H9 (cell line): ENCODE measurements at regions not wholly inside any gene's neighbourhood (a gene's known extent, or its start where the extent isn't known, plus 50 kb on each side); places are given as distances from the start of the nearest gene placed in this dataset.

Experiments
- DNase-seq: peaks from one replicate; pipeline ENCODE4 v3.0.0-alpha.2; 2017
- H2AFZ ChIP-seq: one replicate; pipeline ENCODE4 v1.6.1; 2013; ENCODE audit warnings: mild to moderate bottlenecking, low read length, control low read depth, moderate library complexity
- H2AK5ac ChIP-seq: 2 replicates; pipeline ENCODE4 v1.6.1; 2013; ENCODE audit warnings: low read length, control low read depth, mixed read lengths; ENCODE audit not compliant: insufficient read length
- H2BK120ac ChIP-seq: one replicate; pipeline ENCODE4 v1.6.1; 2013; ENCODE audit warnings: low read depth, mild to moderate bottlenecking, low read length, control low read depth, inconsistent platforms; ENCODE audit not compliant: poor library complexity, severe bottlenecking
- H2BK12ac ChIP-seq: 2 replicates; pipeline ENCODE4 v1.6.1; 2013; ENCODE audit warnings: low read length, control low read depth, mixed read lengths, low read depth; ENCODE audit not compliant: insufficient read length
- H2BK15ac ChIP-seq: 2 replicates; pipeline ENCODE4 v1.6.1; 2013; ENCODE audit warnings: low read depth, low read length, control low read depth
- H2BK20ac ChIP-seq: one replicate; pipeline ENCODE4 v1.6.1; 2013; ENCODE audit warnings: low read depth, mild to moderate bottlenecking, low read length, control low read depth, inconsistent platforms; ENCODE audit not compliant: poor library complexity, severe bottlenecking
- H2BK5ac ChIP-seq: 2 replicates; pipeline ENCODE4 v1.6.1; 2013; ENCODE audit warnings: low read length, control low read depth, mixed read lengths; ENCODE audit not compliant: insufficient read length
- H3K14ac ChIP-seq: 2 replicates; pipeline ENCODE4 v1.6.1; 2013; ENCODE audit warnings: low read length, control low read depth; ENCODE audit not compliant: insufficient read depth
- H3K18ac ChIP-seq: 2 replicates; pipeline ENCODE4 v1.6.1; 2013; ENCODE audit warnings: low read depth, mild to moderate bottlenecking, mixed read lengths, low read length, control low read depth; ENCODE audit not compliant: insufficient read length
- H3K23ac ChIP-seq: 2 replicates; pipeline ENCODE4 v1.6.1; 2013; ENCODE audit warnings: low read length, control low read depth, mixed read lengths, low read depth; ENCODE audit not compliant: insufficient read length
- H3K23me2 ChIP-seq: 2 replicates; pipeline ENCODE4 v1.6.1; 2013; ENCODE audit warnings: low read depth, mild to moderate bottlenecking, mixed read lengths, low read length, control low read depth; ENCODE audit not compliant: insufficient read length, poor library complexity, severe bottlenecking
- H3K27ac ChIP-seq: 2 replicates; pipeline ENCODE4 v1.5.1; 2013; ENCODE audit warnings: low read length, control low read depth, mixed read lengths, low read depth; ENCODE audit not compliant: insufficient read length
- H3K27me3 ChIP-seq: 2 replicates; pipeline ENCODE4 v1.6.1; 2013; ENCODE audit warnings: low read length, control low read depth, inconsistent platforms; ENCODE audit not compliant: insufficient read depth
- H3K4ac ChIP-seq: 2 replicates; pipeline ENCODE4 v1.6.1; 2013; ENCODE audit warnings: low read depth, mild to moderate bottlenecking, control low read depth, inconsistent platforms, low read length, moderate library complexity
- H3K4me1 ChIP-seq: 2 replicates; pipeline ENCODE4 v1.6.1; 2013; ENCODE audit warnings: low read length, control low read depth, inconsistent platforms; ENCODE audit not compliant: insufficient read depth
- H3K4me2 ChIP-seq: 2 replicates; pipeline ENCODE4 v1.6.1; 2013; ENCODE audit warnings: low read length, control low read depth, mixed read lengths; ENCODE audit not compliant: insufficient read length, insufficient read depth
- H3K56ac ChIP-seq: 2 replicates; pipeline ENCODE4 v1.6.1; 2013; ENCODE audit warnings: low read depth, mild to moderate bottlenecking, mixed read lengths, low read length, control low read depth; ENCODE audit not compliant: insufficient read length
- H3K79me1 ChIP-seq: 2 replicates; pipeline ENCODE4 v1.6.1; 2013; ENCODE audit warnings: low read depth, mild to moderate bottlenecking, moderate library complexity, low read length, control low read depth, inconsistent platforms; ENCODE audit not compliant: insufficient read depth, poor library complexity, severe bottlenecking
- H3K79me2 ChIP-seq: 2 replicates; pipeline ENCODE4 v1.6.1; 2013; ENCODE audit warnings: low read length, control low read depth, inconsistent platforms; ENCODE audit not compliant: insufficient read depth
- H3K9ac ChIP-seq: 2 replicates; pipeline ENCODE4 v1.6.1; 2013; ENCODE audit warnings: low read length, control low read depth, mixed read lengths; ENCODE audit not compliant: insufficient read length; ENCODE audit errors: extremely low read depth
- H3K9me3 ChIP-seq: one replicate; pipeline ENCODE4 v1.6.1; 2013; ENCODE audit warnings: low read depth, low read length, inconsistent platforms; ENCODE audit not compliant: control insufficient read depth
- H3T11ph ChIP-seq: one replicate; pipeline ENCODE4 v1.6.1; 2013; ENCODE audit warnings: mild to moderate bottlenecking, low read length, control low read depth, inconsistent platforms
- H4K20me1 ChIP-seq: one replicate; pipeline ENCODE4 v1.6.1; 2013; ENCODE audit not compliant: control insufficient read depth, insufficient read length, insufficient read depth
- H4K5ac ChIP-seq: 2 replicates; pipeline ENCODE4 v1.6.1; 2013; ENCODE audit warnings: low read depth, mild to moderate bottlenecking, mixed read lengths, low read length, control low read depth; ENCODE audit not compliant: insufficient read length
- H4K8ac ChIP-seq: replicated peaks from 2 replicates; pipeline ENCODE4 v1.6.1; 2013; ENCODE audit warnings: low read length, control low read depth, mixed read lengths, low read depth; ENCODE audit not compliant: insufficient read length
- H4K91ac ChIP-seq: 2 replicates; pipeline ENCODE4 v1.6.1; 2013; ENCODE audit warnings: low read depth, mild to moderate bottlenecking, moderate library complexity, mixed read lengths, low read length, control low read depth; ENCODE audit not compliant: insufficient read length
- H3K27ac Mint-ChIP-seq, 3 experiments: 2 replicates in 2 of 3; 3 replicates in 1 of 3; pipeline ENCODE4 v1.8.0; 2020 to 2021; ENCODE audit warnings: mixed read lengths in 3 of 3, mild to moderate bottlenecking in 1 of 3, moderate library complexity in 1 of 3
- H3K27me3 Mint-ChIP-seq: 2 replicates; pipeline ENCODE4 v1.8.0; 2021; ENCODE audit warnings: low read depth, mild to moderate bottlenecking, moderate library complexity, mixed read lengths
- H3K36me3 Mint-ChIP-seq, 3 experiments: 2 replicates in 2 of 3; 3 replicates in 1 of 3; pipeline ENCODE4 v1.8.0; 2020 to 2021; ENCODE audit warnings: low read depth in 3 of 3, mixed read lengths in 3 of 3; ENCODE audit not compliant: insufficient read depth in 1 of 3
- H3K4me1 Mint-ChIP-seq, 2 experiments: 2 replicates each; pipeline ENCODE4 v1.8.0; 2020; ENCODE audit warnings: mixed read lengths in 2 of 2
- H3K4me3 Mint-ChIP-seq, 2 experiments: 2 replicates in 1 of 2; 3 replicates in 1 of 2; pipeline ENCODE4 v1.8.0; 2020 to 2021; ENCODE audit warnings: mild to moderate bottlenecking in 2 of 2, mixed read lengths in 2 of 2, moderate library complexity in 1 of 2
- H3K9me3 Mint-ChIP-seq, 2 experiments: 2 replicates in 1 of 2; 3 replicates in 1 of 2; pipeline ENCODE4 v1.8.0; 2020; ENCODE audit warnings: mild to moderate bottlenecking in 2 of 2, mixed read lengths in 2 of 2, moderate library complexity in 1 of 2
- CTCF ChIP-seq: fragments of 200-600 bp; sonication (generic); conservative IDR thresholded peaks from 3 replicates; pipeline ENCODE4 v1.8.0; 2021; ENCODE audit warnings: antibody characterized with exemption, mild to moderate bottlenecking
- WGBS: extraction: QIAGEN DNeasy Blood & Tissue Kit; methylation state at CpG from one replicate; pipeline ENCODE4 v1.1.7; 2013; ENCODE audit warnings: missing lambda C conversion rate, low lambda C conversion rate, mixed read lengths; ENCODE audit not compliant: insufficient read length; ENCODE audit errors: extremely low coverage; 5-methylcytosine and 5-hydroxymethylcytosine counted together

- no peak for DNase-seq
- Histone ChIP-seq H2AK5ac (no peak overlapping the region), H2BK15ac (no peak overlapping the region), H3K4me1 (no peaks in the 10 kb centered on the region; the same call in 1 of the 2 replicates), H3T11ph (no peak overlapping the region), H4K91ac (no peak overlapping the region), H3K27ac (no peak overlapping the region), H3K23me2 (no peaks in the 10 kb centered on the region), H2BK120ac (no peak overlapping the region), H3K9me3 (no peaks in the 10 kb centered on the region), H2BK5ac (no peak overlapping the region), H3K79me2 (no peaks in the 10 kb centered on the region), H4K5ac (no peak overlapping the region), H4K8ac (no peak overlapping the region), H3K27me3 (no peaks in the 10 kb centered on the region), H3K4me2 (no peak overlapping the region), H3K18ac (no peak overlapping the region), H2BK20ac (no peak overlapping the region), H3K14ac (no peak overlapping the region), H3K56ac (no peak overlapping the region), H3K4ac (no peak overlapping the region), H3K9ac (no peak overlapping the region), H3K79me1 (no peaks in the 10 kb centered on the region), H2BK12ac (no peak overlapping the region), H2AFZ (no peak overlapping the region), H3K23ac (no peak overlapping the region), H4K20me1 (no peaks in the 10 kb centered on the region)
- Mint-ChIP-seq H3K9me3 (no peaks in the 10 kb centered on the region), H3K36me3 (no peaks in the 10 kb centered on the region; a peak in 1 of 7 replicates), H3K4me3 (no peak overlapping the region), H3K27me3 (no peaks in the 10 kb centered on the region; the same call in 1 of the 2 replicates), H3K4me1 (peaks cover 18 to 23% of the 10 kb centered on the region in 2 experiments), H3K27ac (no peak overlapping the region)
- WGBS, result no CpG with 5 or more reads among the region's 3 CpGs
- no peak for TF ChIP-seq CTCF
Measured at GRCh38 chr2:21836261-21836660, 712.5 kb downstream of the TDRD15 start.
